B cell (primary cell): ENCODE measurements at regions not wholly inside any gene's neighbourhood (a gene's known extent, or its start where the extent isn't known, plus 50 kb on each side); places are given as distances from the start of the nearest gene placed in this dataset.

Source experiments
- ATAC-seq: fragments of 200-7000 bp; cut with Tn5 transposase; one replicate; pipeline ENCODE4 v1.10.0; 2021; ENCODE audit warnings: low read depth, mild to moderate bottlenecking, moderate number of reproducible peaks, moderate library complexity
- CTCF ChIA-PET: fragments of 350-600 bp; sonication (Branson Sonifier 250); formaldehyde crosslinking; loops from one replicate; lab custom pipeline; 2021; ENCODE audit warnings: antibody characterized with exemption, inconsistent platforms; lab: Charles Lee
- POLR2A ChIA-PET: fragments of 350-600 bp; sonication (Branson Sonifier 250); formaldehyde crosslinking; loops from one replicate; lab custom pipeline; 2021; ENCODE audit warnings: antibody characterized with exemption; lab: Charles Lee
- DNase-seq: peaks from one replicate; pipeline ENCODE4 v3.0.0; 2013
- H2AFZ ChIP-seq: 2 replicates; pipeline ENCODE4 v1.6.1; 2012; ENCODE audit warnings: mild to moderate bottlenecking, low read depth, low read length; ENCODE audit not compliant: insufficient read depth, poor library complexity, severe bottlenecking
- H3K27ac ChIP-seq, 2 donors: 1 replicate in 1 of 2; 2 replicates in 1 of 2; pipeline ENCODE4 v1.5.1; 2012 to 2013; ENCODE audit warnings: low read length in 2 of 2, mild to moderate bottlenecking in 2 of 2, moderate library complexity in 1 of 2
- H3K27me3 ChIP-seq, 4 experiments: fragments of 200-600 bp in 1 of 4; sonication (generic) in 1 of 4; replicated peaks in 1 of 4; 1 replicate in 2 of 4; 2 replicates in 2 of 4; pipeline versions ENCODE4 v1.6.1 to v1.7.0; 2013 to 2016; ENCODE audit warnings: low read length in 3 of 4, mild to moderate bottlenecking in 2 of 4, mixed read lengths in 1 of 4, moderate library complexity in 1 of 4; ENCODE audit not compliant: insufficient read depth in 4 of 4, control insufficient read depth in 3 of 4; ENCODE audit errors: control extremely low read depth in 1 of 4
- H3K36me3 ChIP-seq, 2 experiments: replicated peaks in 1 of 2; 1 replicate in 1 of 2; 2 replicates in 1 of 2; pipeline versions ENCODE4 v1.6.1 to v1.7.1; 2013; ENCODE audit warnings: low read length in 1 of 2; ENCODE audit not compliant: insufficient read depth in 2 of 2, control insufficient read depth in 1 of 2; ENCODE audit errors: control extremely low read depth in 1 of 2, extremely low read depth in 1 of 2
- H3K4me1 ChIP-seq, 2 donors: fragments of 200-600 bp in 1 of 2; sonication (generic) in 1 of 2; 1 replicate in 1 of 2; 2 replicates in 1 of 2; pipeline versions ENCODE4 v1.5.1 to v1.6.1; 2013 to 2017; ENCODE audit warnings: low read length in 2 of 2; ENCODE audit not compliant: control insufficient read depth in 2 of 2, insufficient read depth in 2 of 2
- H3K4me2 ChIP-seq: replicated peaks from 2 replicates; pipeline ENCODE3; 2012; ENCODE audit warnings: mild to moderate bottlenecking, low read depth, low read length; ENCODE audit not compliant: poor library complexity, severe bottlenecking
- H3K4me3 ChIP-seq, 5 experiments: fragments of 200-600 bp in 1 of 5; sonication (generic) in 1 of 5; 1 replicate in 3 of 5; 2 replicates in 2 of 5; pipeline versions ENCODE4 v1.5.1 to v1.7.0; 2011 to 2016; ENCODE audit warnings: low read length in 4 of 5, mild to moderate bottlenecking in 4 of 5, low read depth in 2 of 5, control low read depth in 1 of 5, moderate library complexity in 1 of 5; ENCODE audit not compliant: insufficient read depth in 1 of 5; ENCODE audit errors: control extremely low read depth in 1 of 5, extremely low read depth in 1 of 5
- H3K79me2 ChIP-seq: fragments of 200-600 bp; sonication (generic); one replicate; pipeline ENCODE4 v1.6.0; 2016; ENCODE audit warnings: low read length; ENCODE audit not compliant: control insufficient read depth, insufficient read depth
- H3K9ac ChIP-seq: fragments of 200-600 bp; sonication (generic); 2 replicates; pipeline ENCODE4 v1.6.1; 2017; ENCODE audit warnings: mild to moderate bottlenecking, low read length, moderate library complexity
- H3K9me3 ChIP-seq, 3 donors: one replicate each; pipeline versions ENCODE4 v1.6.1 to v1.7.1; 2013; ENCODE audit warnings: low read length in 2 of 3; ENCODE audit not compliant: control insufficient read depth in 2 of 3, insufficient read depth in 1 of 3; ENCODE audit errors: control extremely low read depth in 1 of 3
- H4K20me1 ChIP-seq: 2 replicates; pipeline ENCODE4 v1.6.0; 2012; ENCODE audit warnings: mild to moderate bottlenecking, low read length; ENCODE audit not compliant: insufficient read depth, control insufficient read depth, poor library complexity, severe bottlenecking
- H3K27ac Mint-ChIP-seq: one replicate; pipeline ENCODE4 v1.8.0; 2021; ENCODE audit warnings: mixed read lengths
- H3K27me3 Mint-ChIP-seq: one replicate; pipeline ENCODE4 v1.8.0; 2021; ENCODE audit warnings: mixed read lengths
- H3K4me1 Mint-ChIP-seq: one replicate; pipeline ENCODE4 v1.8.0; 2021; ENCODE audit warnings: mixed read lengths
- H3K4me3 Mint-ChIP-seq: one replicate; pipeline ENCODE4 v1.8.0; 2021; ENCODE audit warnings: mixed read lengths
- H3K9me3 Mint-ChIP-seq: one replicate; pipeline ENCODE4 v1.8.0; 2022; ENCODE audit warnings: mixed read lengths; ENCODE audit not compliant: insufficient read depth
- CTCF ChIP-seq: fragments of 200-600 bp; IDR thresholded peaks from one replicate; pipeline ENCODE4 v1.8.0; 2022; ENCODE audit warnings: antibody characterized with exemption, mild to moderate bottlenecking
- EZH2 ChIP-seq: IDR thresholded peaks from 2 replicates; pipeline ENCODE4 v1.6.1; 2012; ENCODE audit warnings: borderline replicate concordance, low read depth, mild to moderate bottlenecking, moderate library complexity, low read length; ENCODE audit not compliant: insufficient read depth, poor library complexity, severe bottlenecking
- whole genome bisulfite sequencing: methylation state at CpG from one replicate; pipeline ENCODE4 v1.1.5; 2013; ENCODE audit warnings: missing lambda C conversion rate; ENCODE audit not compliant: insufficient coverage; 5-methylcytosine and 5-hydroxymethylcytosine counted together
- intact Hi-C: fragments of 100-400 bp; cut with micrococcal nuclease; formaldehyde crosslinking; loops from one replicate; pipeline ENCODE4 v1.10.0; 2022

DNA sequence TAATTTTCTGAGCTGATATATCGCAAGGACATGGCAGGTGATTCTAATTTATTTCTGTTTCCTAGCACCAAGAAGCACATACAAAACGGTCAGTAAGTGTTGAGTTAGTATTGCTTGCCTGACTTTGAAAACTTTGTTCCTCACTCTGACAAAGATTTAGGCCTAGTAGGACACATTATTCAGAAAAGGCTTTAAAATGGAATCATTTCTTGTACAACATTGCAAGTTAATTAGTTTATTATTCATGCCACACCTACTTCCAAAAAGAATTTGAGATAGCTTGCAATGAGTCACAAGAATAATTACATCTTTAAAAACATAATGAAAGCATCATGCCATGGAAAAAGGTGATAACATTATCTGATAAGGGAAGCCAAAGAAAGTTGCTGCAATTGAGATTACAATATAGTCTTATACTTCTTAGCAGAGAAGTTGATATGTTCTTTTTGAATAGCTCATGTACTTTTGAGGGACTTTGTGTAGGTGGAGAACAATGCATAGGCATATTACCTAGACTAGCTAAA lies 474.2 kb downstream of the KLF5 start:
- Histone ChIP-seq H3K4me1 (no peaks in the 10 kb centered on the region), H3K9ac (no peak overlapping the region), H2AFZ (no peak overlapping the region), H3K27me3 (no peaks in the 10 kb centered on the region), H3K27ac (no peak overlapping the region), H3K4me2 (no peak overlapping the region), H3K4me3 (no peak overlapping the region), H4K20me1 (no peaks in the 10 kb centered on the region), H3K9me3 (no peaks in the 10 kb centered on the region), H3K36me3 (no peaks in the 10 kb centered on the region), H3K79me2 (no peaks in the 10 kb centered on the region)
- Mint-ChIP-seq H3K4me3 (no peak overlapping the region), H3K4me1 (no peaks in the 10 kb centered on the region), H3K27ac (no peak overlapping the region), H3K27me3 (no peaks in the 10 kb centered on the region), H3K9me3 (no peaks in the 10 kb centered on the region)
- DNase-seq (no peak), ATAC-seq (no peak)
- intact Hi-C loops = no loop called here
- TF ChIP-seq CTCF (no peak), EZH2 (no peak)
- WGBS = no CpG with 5 or more reads among the region's 2 CpGs
- POLR2A ChIA-PET = no interaction called here
- CTCF ChIA-PET = no interaction called here

DNA sequence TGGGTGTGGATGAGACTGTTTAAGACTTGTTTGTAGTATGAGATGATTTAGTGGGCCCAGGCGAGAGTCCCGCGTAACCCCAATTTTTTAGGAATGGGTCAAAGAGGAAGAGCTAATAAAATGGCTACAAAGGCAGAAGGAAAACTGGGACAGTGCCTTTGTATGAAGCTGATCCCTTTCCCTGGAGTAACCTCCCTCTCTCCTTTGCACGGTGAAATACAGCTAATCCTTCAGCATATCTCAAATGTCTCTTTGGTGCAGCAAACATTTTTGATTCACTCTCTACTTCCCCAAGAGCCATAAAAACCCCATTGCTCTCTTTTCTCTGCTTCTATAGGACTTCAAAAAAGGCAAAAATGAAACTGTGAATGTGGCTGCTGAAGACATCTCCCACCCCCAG lies 473.8 kb downstream of the KLF5 start:
- Histone ChIP-seq H3K4me2 (no peak overlapping the region), H3K27ac (no peak overlapping the region), H3K4me1 (no peaks in the 10 kb centered on the region), H3K4me3 (no peak overlapping the region), H3K36me3 (no peaks in the 10 kb centered on the region), H4K20me1 (no peaks in the 10 kb centered on the region), H3K79me2 (no peaks in the 10 kb centered on the region), H3K9ac (no peak overlapping the region), H2AFZ (no peak overlapping the region), H3K9me3 (peaks cover 0 to 3% (median 0%) of the 10 kb centered on the region in 3 donors), H3K27me3 (no peaks in the 10 kb centered on the region)
- intact Hi-C loops = no loop called here
- Mint-ChIP-seq H3K4me1 (no peaks in the 10 kb centered on the region), H3K9me3 (no peaks in the 10 kb centered on the region), H3K27me3 (no peaks in the 10 kb centered on the region), H3K27ac (no peak overlapping the region), H3K4me3 (no peak overlapping the region)
- TF ChIP-seq CTCF (no peak), EZH2 (no peak)
- ChIA-PET POLR2A (no interaction called here), CTCF (no interaction called here)
- 100% methylated on average over 4 of the region's 4 CpGs for WGBS
- no peak for ATAC-seq
- DNase-seq = no peak
